H1 (cell line): ENCODE measurements at regions not wholly inside any gene's neighbourhood (a gene's known extent, or its start where the extent isn't known, plus 50 kb on each side); places are given as distances from the start of the nearest gene placed in this dataset.

Experiments
- CTCF ChIA-PET: fragments of 300-600 bp; sonication (Branson Sonifier 250); formaldehyde crosslinking; loops from one replicate; lab custom pipeline; 2021; ENCODE audit not compliant: partially characterized antibody; lab: Charles Lee
- POLR2A ChIA-PET: fragments of 300-600 bp; sonication (Branson Sonifier 250); formaldehyde crosslinking; loops from one replicate; lab custom pipeline; 2021; ENCODE audit warnings: inconsistent platforms; ENCODE audit not compliant: partially characterized antibody; lab: Charles Lee
- DNase-seq, 2 experiments: peaks; one replicate each; pipeline versions ENCODE4 v3.0.0 to v3.0.0-alpha.2; 2010 to 2022; ENCODE audit warnings: low spot score in 2 of 2, low read depth in 1 of 2, mixed read lengths in 1 of 2
- FAIRE-seq: peaks from 2 replicates; lab custom pipeline; 2011; peaks lifted over from hg19 to GRCh38; lab: Jason Lieb, UNC
- H2AFZ ChIP-seq: 2 replicates; pipeline ENCODE4 v1.8.1; 2012; ENCODE audit warnings: low read length, inconsistent platforms
- H2AK5ac ChIP-seq: 2 replicates; pipeline ENCODE4 v1.6.1; 2013; ENCODE audit warnings: low read depth, low read length
- H2BK120ac ChIP-seq: replicated peaks from 2 replicates; pipeline ENCODE3; 2013; ENCODE audit warnings: low read depth, low read length, inconsistent platforms
- H2BK12ac ChIP-seq: 2 replicates; pipeline ENCODE4 v1.6.1; 2013; ENCODE audit warnings: low read depth, low read length
- H2BK15ac ChIP-seq: 2 replicates; pipeline ENCODE4 v1.6.1; 2013; ENCODE audit warnings: low read length
- H2BK20ac ChIP-seq: 2 replicates; pipeline ENCODE4 v1.6.1; 2013; ENCODE audit warnings: low read length
- H2BK5ac ChIP-seq: 2 replicates; pipeline ENCODE4 v1.6.1; 2013; ENCODE audit warnings: low read depth, low read length
- H3K14ac ChIP-seq: 2 replicates; pipeline ENCODE4 v1.6.1; 2013; ENCODE audit warnings: inconsistent platforms; ENCODE audit not compliant: insufficient read length
- H3K18ac ChIP-seq: 2 replicates; pipeline ENCODE4 v1.6.1; 2013; ENCODE audit warnings: low read length; ENCODE audit errors: extremely low read depth
- H3K23ac ChIP-seq: 2 replicates; pipeline ENCODE4 v1.6.1; 2013; ENCODE audit warnings: inconsistent platforms; ENCODE audit not compliant: insufficient read length
- H3K23me2 ChIP-seq: 2 replicates; pipeline ENCODE4 v1.6.1; 2013; ENCODE audit warnings: low read depth, low read length
- H3K27ac ChIP-seq: 2 replicates; pipeline ENCODE4 v1.6.1; 2011; ENCODE audit warnings: low read depth, low read length, inconsistent platforms
- H3K27me3 ChIP-seq, 4 experiments: replicated peaks in 1 of 4; 1 replicate in 1 of 4; 2 replicates in 3 of 4; pipeline versions ENCODE4 v1.6.1 to v1.8.1; 2011 to 2013; ENCODE audit warnings: low read length in 3 of 4, mild to moderate bottlenecking in 3 of 4, inconsistent platforms in 2 of 4, mixed read lengths in 2 of 4, moderate library complexity in 1 of 4; ENCODE audit not compliant: control insufficient read depth in 3 of 4, insufficient read depth in 3 of 4; ENCODE audit errors: extremely low read depth in 1 of 4
- H3K36me3 ChIP-seq, 4 experiments: 2 replicates each; pipeline versions ENCODE4 v1.6.1 to v1.8.1; 2011 to 2013; ENCODE audit warnings: mild to moderate bottlenecking in 4 of 4, low read length in 3 of 4, moderate library complexity in 2 of 4, control low read depth in 1 of 4, inconsistent platforms in 1 of 4; ENCODE audit not compliant: insufficient read depth in 4 of 4, control insufficient read depth in 2 of 4
- H3K4ac ChIP-seq: replicated peaks from 2 replicates; pipeline ENCODE3; 2013; ENCODE audit warnings: low read length, low read depth, mixed read lengths, inconsistent platforms; ENCODE audit not compliant: insufficient read length
- H3K4me1 ChIP-seq, 4 experiments: replicated peaks in 1 of 4; 1 replicate in 1 of 4; 2 replicates in 3 of 4; pipeline versions ENCODE4 v1.6.1 to v1.8.1; 2011 to 2013; ENCODE audit warnings: low read length in 3 of 4, inconsistent platforms in 2 of 4, mixed read lengths in 1 of 4; ENCODE audit not compliant: insufficient read depth in 4 of 4, control insufficient read depth in 3 of 4
- H3K4me2 ChIP-seq, 2 experiments: 2 replicates each; pipeline versions ENCODE4 v1.6.1 to v1.8.1; 2011 to 2013; ENCODE audit warnings: low read depth in 2 of 2, low read length in 2 of 2, control low read depth in 1 of 2, inconsistent platforms in 1 of 2, mild to moderate bottlenecking in 1 of 2; ENCODE audit not compliant: insufficient read depth in 1 of 2
- H3K4me3 ChIP-seq, 4 experiments: fragments of 200-600, 300-600 bp in 1 of 4; sonication (generic), shearing (Covaris generic), sonication (Bioruptor Twin) in 1 of 4; 2 replicates each; pipeline versions ENCODE4 v1.5.1 to v1.8.1; 2011 to 2016; ENCODE audit warnings: low read length in 4 of 4, low read depth in 3 of 4, control low read depth in 2 of 4, inconsistent platforms in 2 of 4, mild to moderate bottlenecking in 2 of 4, mixed read lengths in 1 of 4, moderate library complexity in 1 of 4; ENCODE audit not compliant: insufficient read depth in 2 of 4; ENCODE audit errors: extremely low read depth in 1 of 4
- H3K56ac ChIP-seq: replicated peaks from 2 replicates; pipeline ENCODE3; 2013; ENCODE audit warnings: low read depth, mild to moderate bottlenecking, mixed read lengths, low read length, inconsistent platforms; ENCODE audit not compliant: insufficient read length
- H3K79me1 ChIP-seq: 2 replicates; pipeline ENCODE4 v1.6.1; 2013; ENCODE audit warnings: low read depth, low read length, control low read depth
- H3K79me2 ChIP-seq, 2 experiments: 2 replicates each; pipeline versions ENCODE4 v1.6.1 to v1.8.1; 2012 to 2013; ENCODE audit warnings: low read length in 2 of 2, mild to moderate bottlenecking in 2 of 2, inconsistent platforms in 1 of 2; ENCODE audit not compliant: insufficient read depth in 2 of 2, control insufficient read depth in 1 of 2
- H3K9ac ChIP-seq, 4 experiments: replicated peaks in 1 of 4; 1 replicate in 1 of 4; 2 replicates in 3 of 4; pipeline versions ENCODE4 v1.6.1 to v1.8.1; 2011 to 2013; ENCODE audit warnings: low read depth in 3 of 4, low read length in 3 of 4, control low read depth in 2 of 4, mild to moderate bottlenecking in 2 of 4, moderate library complexity in 2 of 4, inconsistent platforms in 1 of 4; ENCODE audit errors: extremely low read depth in 1 of 4
- H3K9me3 ChIP-seq, 2 experiments: 2 replicates each; pipeline versions ENCODE4 v1.6.1 to v1.8.1; 2012 to 2013; ENCODE audit warnings: mild to moderate bottlenecking in 2 of 2, moderate library complexity in 2 of 2, control low read depth in 1 of 2, inconsistent platforms in 1 of 2, low read depth in 1 of 2, low read length in 1 of 2, mixed read lengths in 1 of 2; ENCODE audit not compliant: insufficient read depth in 2 of 2
- H4K20me1 ChIP-seq, 2 experiments: replicated peaks in 1 of 2; 2 replicates each; pipeline versions ENCODE3 to v1.8.1; 2011 to 2013; ENCODE audit warnings: inconsistent platforms in 2 of 2, low read length in 2 of 2, mild to moderate bottlenecking in 1 of 2; ENCODE audit not compliant: insufficient read depth in 2 of 2, control insufficient read depth in 1 of 2
- H4K5ac ChIP-seq: 2 replicates; pipeline ENCODE4 v1.6.1; 2013; ENCODE audit warnings: low read length, low read depth, mixed read lengths, inconsistent platforms; ENCODE audit not compliant: insufficient read length
- H4K8ac ChIP-seq: 2 replicates; pipeline ENCODE4 v1.8.0; 2013; ENCODE audit warnings: mild to moderate bottlenecking, moderate library complexity, low read length, inconsistent platforms; ENCODE audit not compliant: insufficient read depth; ENCODE audit errors: extremely low read depth
- H4K91ac ChIP-seq: replicated peaks from 2 replicates; pipeline ENCODE3; 2013; ENCODE audit warnings: low read length, mixed read lengths, inconsistent platforms; ENCODE audit not compliant: insufficient read length
- ASH2L ChIP-seq: fragments of 200-600, 300-600 bp; sonication (generic); IDR thresholded peaks from one replicate; pipeline ENCODE4 v1.7.1; 2017; ENCODE audit warnings: low read length
- CHD1 ChIP-seq: IDR thresholded peaks from 2 replicates; pipeline ENCODE4 v1.6.1; 2012; ENCODE audit warnings: low read depth, low read length, improper control_type of control experiment
- EGR1 ChIP-seq: IDR thresholded peaks from 2 replicates; pipeline ENCODE4 v1.6.1; 2011; ENCODE audit warnings: low read depth, low read length, borderline replicate concordance
- EP300 ChIP-seq, 2 experiments: IDR thresholded peaks; 1 replicate in 1 of 2; 2 replicates in 1 of 2; pipeline ENCODE4 v1.6.1; 2011 to 2012; ENCODE audit warnings: low read depth in 2 of 2, low read length in 2 of 2, mild to moderate bottlenecking in 2 of 2, borderline replicate concordance in 1 of 2, inconsistent platforms in 1 of 2, moderate library complexity in 1 of 2
- EZH2 ChIP-seq: fragments of 200-600 bp; sonication (generic); IDR thresholded peaks from 2 replicates; pipeline ENCODE4 v1.7.1; 2012; ENCODE audit warnings: low read depth, mild to moderate bottlenecking, moderate library complexity, low read length, inconsistent platforms; ENCODE audit not compliant: severe bottlenecking
- FOSL1 ChIP-seq: IDR thresholded peaks from 2 replicates; pipeline ENCODE4 v1.6.1; 2011; ENCODE audit warnings: mild to moderate bottlenecking, low read depth, low read length, moderate library complexity; ENCODE audit not compliant: insufficient read depth
- HDAC2 ChIP-seq, 2 experiments: fragments of 300-600 bp in 1 of 2; sonication (generic) in 1 of 2; IDR thresholded peaks; 2 replicates each; pipeline ENCODE4 v1.6.1; 2011 to 2012; ENCODE audit warnings: low read depth in 2 of 2, low read length in 2 of 2, mild to moderate bottlenecking in 2 of 2, moderate library complexity in 2 of 2, borderline replicate concordance in 1 of 2, inconsistent platforms in 1 of 2
- JUN ChIP-seq: IDR thresholded peaks from 2 replicates; pipeline ENCODE4 v1.6.1; 2011; ENCODE audit warnings: low read depth, mild to moderate bottlenecking, improper control_type of control experiment, low read length
- KDM5A ChIP-seq: fragments of 200-600 bp; IDR thresholded peaks from 2 replicates; pipeline ENCODE4 v1.7.1; 2012; ENCODE audit warnings: mild to moderate bottlenecking, low read length, inconsistent platforms, mixed read lengths
- NRF1 ChIP-seq: IDR thresholded peaks from 2 replicates; pipeline ENCODE4 v1.6.1; 2011; ENCODE audit warnings: mild to moderate bottlenecking, low read depth, low read length, improper control_type of control experiment
- RFX5 ChIP-seq: IDR thresholded peaks from 2 replicates; pipeline ENCODE4 v1.6.1; 2011; ENCODE audit warnings: low read depth, low read length, improper control_type of control experiment, borderline replicate concordance
- SIX5 ChIP-seq: IDR thresholded peaks from 2 replicates; pipeline ENCODE4 v1.6.1; 2011; ENCODE audit warnings: mild to moderate bottlenecking, low read depth, low read length
- YY1 ChIP-seq: IDR thresholded peaks from 2 replicates; pipeline ENCODE4 v1.6.1; 2011; ENCODE audit warnings: low read depth, mild to moderate bottlenecking, low read length
- WGBS, 2 experiments: shearing (Covaris generic) in 1 of 2; methylation state at CpG; one replicate each; pipeline versions ENCODE4 v1.1.6 to v1.1.7; 2013 to 2015; ENCODE audit warnings: low lambda C conversion rate in 2 of 2, mixed read lengths in 2 of 2, inconsistent platforms in 1 of 2, low coverage in 1 of 2, missing lambda C conversion rate in 1 of 2; ENCODE audit not compliant: insufficient replicate concordance in 2 of 2, insufficient coverage in 1 of 2, insufficient read length in 1 of 2; ENCODE audit errors: extremely low coverage in 1 of 2, missing lambda C conversion rate in 1 of 2; 5-methylcytosine and 5-hydroxymethylcytosine counted together
- TF ChIP-seq, protein P1 (sequence below): IDR thresholded peaks from 2 replicates; pipeline ENCODE4 v1.6.1; 2011; ENCODE audit warnings: low read length, improper control_type of control experiment

- Histone ChIP-seq H3K4me1 (no peaks in the 10 kb centered on the region), H3K4ac (no peak overlapping the region), H3K56ac (no peak overlapping the region), H3K36me3 (no peaks in the 10 kb centered on the region), H3K9ac (no peak overlapping the region), H2BK120ac (no peak overlapping the region), H3K14ac (no peak overlapping the region), H2AFZ (no peak overlapping the region), H4K5ac (no peak overlapping the region), H2BK20ac (no peak overlapping the region), H4K20me1 (no peaks in the 10 kb centered on the region), H3K27ac (no peak overlapping the region), H2BK15ac (no peak overlapping the region), H3K4me3 (no peak overlapping the region), H3K9me3 (peaks cover 9 to 12% of the 10 kb centered on the region in 2 experiments; a peak in 3 of 4 replicates), H4K8ac (no peak overlapping the region), H2BK12ac (no peak overlapping the region), H2BK5ac (no peak overlapping the region), H3K79me1 (no peaks in the 10 kb centered on the region), H3K23ac (no peak overlapping the region), H3K23me2 (no peaks in the 10 kb centered on the region), H3K18ac (no peak overlapping the region), H3K4me2 (no peak overlapping the region), H3K79me2 (no peaks in the 10 kb centered on the region), H4K91ac (no peak overlapping the region), H2AK5ac (no peak overlapping the region), H3K27me3 (no peaks in the 10 kb centered on the region)
- CTCF ChIA-PET, result interaction anchor here (0.7 kb wide), 1 partner anchor 221 kb away, joined by 4 read pairs; no protein-coding TSS in a partner anchor
- FAIRE-seq (no peak), DNase-seq (no peak)
- WGBS, 2 experiments, result 90% methylated on average over 1 of the region's 1 CpG; no CpG with 5 or more reads in 1 of the 2 experiments
- POLR2A ChIA-PET, result no interaction called here
- TF ChIP-seq ASH2L (no peak), JUN (no peak), FOSL1 (no peak), EP300 (IDR thresholded peaks at IDR 0.05; ENCODE audit: borderline replicate concordance in 1 of 2, low read depth in 2 of 2, low read length in 2 of 2) (no peak), CHD1 (no peak), EZH2 (no peak), YY1 (no peak), HDAC2 (IDR thresholded peaks at IDR 0.05; ENCODE audit: borderline replicate concordance in 1 of 2, low read depth in 2 of 2, low read length in 2 of 2) (no peak), KDM5A (no peak), SIX5 (no peak), RFX5 (no peak), EGR1 (no peak), NRF1 (no peak)
- TF ChIP-seq, protein P1, sequence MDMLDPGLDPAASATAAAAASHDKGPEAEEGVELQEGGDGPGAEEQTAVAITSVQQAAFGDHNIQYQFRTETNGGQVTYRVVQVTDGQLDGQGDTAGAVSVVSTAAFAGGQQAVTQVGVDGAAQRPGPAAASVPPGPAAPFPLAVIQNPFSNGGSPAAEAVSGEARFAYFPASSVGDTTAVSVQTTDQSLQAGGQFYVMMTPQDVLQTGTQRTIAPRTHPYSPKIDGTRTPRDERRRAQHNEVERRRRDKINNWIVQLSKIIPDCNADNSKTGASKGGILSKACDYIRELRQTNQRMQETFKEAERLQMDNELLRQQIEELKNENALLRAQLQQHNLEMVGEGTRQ, result no peak
These were observed 329.9 kb upstream of the SLCO3A1 start for GRCh38 chr15:91523596-91523995.
